ENCODE measurements at regions not wholly inside any gene's neighbourhood (a gene's known extent, or its start where the extent isn't known, plus 50 kb on each side); places are given as distances from the start of the nearest gene placed in this dataset.

DNA sequence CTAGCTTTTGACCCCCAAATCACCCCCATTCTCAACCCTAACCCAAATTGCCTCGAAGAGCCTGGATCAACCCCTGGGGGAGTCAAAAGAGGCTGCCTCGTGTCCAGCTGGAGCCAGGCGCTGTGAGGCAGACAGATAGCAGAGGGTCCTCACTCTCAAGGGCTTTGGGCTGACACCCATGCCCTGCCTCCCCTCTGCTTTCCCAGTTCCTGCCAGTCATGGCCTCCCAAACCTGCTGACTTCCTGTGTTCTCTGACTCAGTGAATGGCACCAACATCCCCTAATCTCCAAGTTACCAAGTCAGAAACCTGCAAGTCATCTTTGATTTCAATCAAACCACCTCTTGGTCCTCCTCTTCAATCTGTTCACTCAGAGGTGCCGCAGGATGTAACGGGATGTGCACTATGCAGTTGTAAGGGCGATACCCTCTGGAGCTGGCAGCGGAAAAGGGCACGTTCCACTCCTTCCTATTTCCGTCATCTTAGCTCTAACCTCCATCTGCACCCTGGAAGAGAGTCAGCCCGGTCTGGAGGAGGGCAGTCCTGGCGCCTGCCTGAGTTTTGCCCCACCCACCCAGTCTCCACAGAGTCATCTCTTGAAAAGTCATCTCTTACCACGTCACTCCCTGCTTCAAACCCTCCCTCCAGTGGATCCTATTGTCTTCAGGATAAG, 52.4 kb upstream of the FAM174B start:
- ATAC-seq (no peak), DNase-seq (ENCODE audit: low spot score) (no peak), FAIRE-seq (no peak)
- no peaks in the 10 kb centered on the region for H3K79me2 ChIP-seq (ENCODE audit: insufficient read depth, low read length)
- intact Hi-C loops (cut with micrococcal nuclease; ENCODE audit: unreplicated experiment): no loop called here
- H3K27ac ChIP-seq (ENCODE audit: extremely low read length, insufficient read depth, low read length): no peak overlapping the region
- ChIA-PET CTCF (ENCODE audit: low intra/inter-chr PET ratio, low total read pairs) (no interaction called here), POLR2A (no interaction called here)
- 24% methylated on average over 10 of the region's 12 CpGs for WGBS (ENCODE audit: low lambda C conversion rate)
- no TSS peak for BruUV-seq (replicated peaks)
- H3K4me2 ChIP-seq (ENCODE audit: low read depth, low read length): no peak overlapping the region
- H4K20me1 ChIP-seq (ENCODE audit: insufficient read depth, low read length): no peaks in the 10 kb centered on the region
- H3K4me1 ChIP-seq (ENCODE audit: insufficient read depth, low read length): no peaks in the 10 kb centered on the region
- no peaks in the 10 kb centered on the region; a peak in 2 of 5 replicates for H3K27me3 ChIP-seq (ENCODE audit: control insufficient read depth in 1 of 2, insufficient read depth in 2 of 2, low read length in 2 of 2)
- H2AFZ ChIP-seq (ENCODE audit: low read length): no peak overlapping the region
- TF ChIP-seq ZNF644 (CRISPR knock-in tag; IDR thresholded peaks at IDR 0.05; ENCODE audit: low read depth) (no peak), ZNF10 (CRISPR knock-in tag; IDR thresholded peaks at IDR 0.05; ENCODE audit: borderline replicate concordance, low read depth) (no peak), RAD21 (CRISPR knock-in tag; IDR thresholded peaks at IDR 0.05) (no peak), CCDC6 (CRISPR knock-in tag; IDR thresholded peaks at IDR 0.05) (no peak), NFKBIZ (CRISPR knock-in tag; IDR thresholded peaks at IDR 0.05) (no peak), ZNF383 (CRISPR knock-in tag; IDR thresholded peaks at IDR 0.05; ENCODE audit: borderline replicate concordance) (no peak), CBFB (CRISPR knock-in tag; IDR thresholded peaks at IDR 0.05) (no peak), RARA (CRISPR knock-in tag; IDR thresholded peaks at IDR 0.05) (no peak), PHF8 (CRISPR knock-in tag; IDR thresholded peaks at IDR 0.05) (no peak), ZNF616 (CRISPR knock-in tag; IDR thresholded peaks at IDR 0.05; ENCODE audit: low read depth) (no peak), CBX1 (IDR thresholded peaks at IDR 0.05; ENCODE audit: low read depth) (no peak), ZNF572 (CRISPR knock-in tag; IDR thresholded peaks at IDR 0.05) (no peak)
- TF ChIP-seq, protein P1, sequence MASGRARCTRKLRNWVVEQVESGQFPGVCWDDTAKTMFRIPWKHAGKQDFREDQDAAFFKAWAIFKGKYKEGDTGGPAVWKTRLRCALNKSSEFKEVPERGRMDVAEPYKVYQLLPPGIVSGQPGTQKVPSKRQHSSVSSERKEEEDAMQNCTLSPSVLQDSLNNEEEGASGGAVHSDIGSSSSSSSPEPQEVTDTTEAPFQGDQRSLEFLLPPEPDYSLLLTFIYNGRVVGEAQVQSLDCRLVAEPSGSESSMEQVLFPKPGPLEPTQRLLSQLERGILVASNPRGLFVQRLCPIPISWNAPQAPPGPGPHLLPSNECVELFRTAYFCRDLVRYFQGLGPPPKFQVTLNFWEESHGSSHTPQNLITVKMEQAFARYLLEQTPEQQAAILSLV (CRISPR knock-in tag; IDR thresholded peaks at IDR 0.05; ENCODE audit: borderline replicate concordance): no peak
- TF ChIP-seq, protein P2, sequence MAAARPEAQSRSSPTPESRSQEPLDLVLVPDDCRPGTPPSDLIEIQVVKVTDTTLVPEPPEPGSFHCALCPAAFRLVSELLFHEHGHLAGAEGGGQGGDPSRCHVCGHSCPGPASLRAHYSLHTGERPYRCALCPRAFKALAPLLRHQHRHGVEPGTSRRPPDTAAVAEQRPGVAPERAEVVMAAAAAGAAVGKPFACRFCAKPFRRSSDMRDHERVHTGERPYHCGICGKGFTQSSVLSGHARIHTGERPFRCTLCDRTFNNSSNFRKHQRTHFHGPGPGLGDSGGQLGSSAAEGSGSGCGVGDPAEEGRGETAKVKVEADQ (CRISPR knock-in tag; IDR thresholded peaks at IDR 0.05; ENCODE audit: borderline replicate concordance): no peak
- TF ChIP-seq, protein P3, sequence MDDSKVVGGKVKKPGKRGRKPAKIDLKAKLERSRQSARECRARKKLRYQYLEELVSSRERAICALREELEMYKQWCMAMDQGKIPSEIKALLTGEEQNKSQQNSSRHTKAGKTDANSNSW (CRISPR knock-in tag; IDR thresholded peaks at IDR 0.05; ENCODE audit: borderline replicate concordance): no peak
- TF ChIP-seq, protein P4, sequence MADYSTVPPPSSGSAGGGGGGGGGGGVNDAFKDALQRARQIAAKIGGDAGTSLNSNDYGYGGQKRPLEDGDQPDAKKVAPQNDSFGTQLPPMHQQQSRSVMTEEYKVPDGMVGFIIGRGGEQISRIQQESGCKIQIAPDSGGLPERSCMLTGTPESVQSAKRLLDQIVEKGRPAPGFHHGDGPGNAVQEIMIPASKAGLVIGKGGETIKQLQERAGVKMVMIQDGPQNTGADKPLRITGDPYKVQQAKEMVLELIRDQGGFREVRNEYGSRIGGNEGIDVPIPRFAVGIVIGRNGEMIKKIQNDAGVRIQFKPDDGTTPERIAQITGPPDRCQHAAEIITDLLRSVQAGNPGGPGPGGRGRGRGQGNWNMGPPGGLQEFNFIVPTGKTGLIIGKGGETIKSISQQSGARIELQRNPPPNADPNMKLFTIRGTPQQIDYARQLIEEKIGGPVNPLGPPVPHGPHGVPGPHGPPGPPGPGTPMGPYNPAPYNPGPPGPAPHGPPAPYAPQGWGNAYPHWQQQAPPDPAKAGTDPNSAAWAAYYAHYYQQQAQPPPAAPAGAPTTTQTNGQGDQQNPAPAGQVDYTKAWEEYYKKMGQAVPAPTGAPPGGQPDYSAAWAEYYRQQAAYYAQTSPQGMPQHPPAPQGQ (CRISPR knock-in tag; IDR thresholded peaks at IDR 0.05; ENCODE audit: borderline replicate concordance): no peak
- H3K9ac ChIP-seq (ENCODE audit: insufficient read depth, low read depth, low read length): no peak overlapping the region
- H3K9me3 ChIP-seq (ENCODE audit: low read length): no peaks in the 10 kb centered on the region
- no peak overlapping the region for H3K4me3 ChIP-seq (replicated peaks in 1 of 3; ENCODE audit: insufficient read depth in 1 of 3, low read depth in 2 of 3, low read length in 3 of 3)
- in situ Hi-C loops (cut with HindIII; ENCODE audit: extremely low pct_ligation_motif_present, low pct_unique_long_range_greater_than_20kb): no loop called here
- H3K36me3 ChIP-seq (replicated peaks in 1 of 2; ENCODE audit: control insufficient read depth in 1 of 2, insufficient read depth in 2 of 2, low read length in 2 of 2): no peaks in the 10 kb centered on the region
